HuH-7 (cell line): ENCODE measurements at regions not wholly inside any gene's neighbourhood (a gene's known extent, or its start where the extent isn't known, plus 50 kb on each side); places are given as distances from the start of the nearest gene placed in this dataset.
"Not testable (repeated sequence)": the region's sequence is repeated elsewhere in the genome, so short reads cannot be mapped to it uniquely, and the experiment has no call there.

Experiments
- DNase-seq: peaks from one replicate; pipeline ENCODE4 v3.0.0; 2011; ENCODE audit warnings: low spot score

- no peak for DNase-seq
These were observed 70.9 kb upstream of the NBPF4 start for GRCh38 chr1:108314815-108315214.

DNA sequence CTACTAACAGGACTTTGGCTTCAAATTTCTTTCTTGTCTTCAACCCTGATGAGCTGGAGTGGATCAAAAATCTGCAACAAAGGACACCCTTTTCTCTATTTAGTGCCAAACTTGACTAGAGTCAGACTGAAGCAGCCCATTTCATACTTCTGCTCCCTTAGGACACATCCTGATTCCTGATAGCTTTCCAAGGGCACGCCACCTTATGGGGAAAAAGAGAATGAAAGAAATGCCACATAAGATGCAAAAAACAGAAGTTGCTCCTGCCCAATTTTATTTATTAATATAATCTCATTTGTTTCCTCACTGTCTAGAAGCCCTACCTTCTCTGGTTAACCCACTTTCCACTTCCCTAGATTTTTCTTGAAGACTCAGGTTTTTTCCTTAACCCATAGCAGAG lies 72.7 kb upstream of the NBPF4 start:
- DNase-seq = no peak

GRCh38 chr1:108320849-108321248 lies 77.0 kb upstream of the NBPF4 start:
- no peak for DNase-seq

DNA sequence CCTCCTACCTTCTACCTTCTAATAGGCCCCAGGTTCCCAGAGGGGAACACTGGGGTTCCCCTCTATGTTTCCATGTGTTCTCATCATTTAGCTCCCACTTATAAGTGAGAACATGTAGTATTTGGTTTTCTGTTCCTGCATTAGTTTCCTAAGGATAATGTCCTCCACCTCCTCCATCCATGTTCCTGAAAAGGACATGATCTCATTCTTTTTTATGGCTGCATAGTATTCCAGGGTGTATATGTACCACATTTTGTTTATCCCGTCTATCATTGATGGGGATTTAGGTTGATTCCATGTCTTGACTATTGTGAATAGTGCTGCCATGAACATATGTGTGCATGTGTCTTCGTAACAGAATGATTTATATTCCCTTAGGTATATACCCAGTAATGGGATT lies 81.5 kb upstream of the NBPF4 start:
- DNase-seq = not testable (repeated sequence)

- peak; percentile 15 for DNase-seq
These were observed 83.9 kb upstream of the NBPF4 start for GRCh38 chr1:108327534-108328466.

- no peak for DNase-seq
These were observed 102.1 kb upstream of the NBPF4 start for GRCh38 chr1:108345776-108346531.

- DNase-seq = no peak
These were observed 92.3 kb upstream of the NBPF6 start for GRCh38 chr1:108357802-108358201.

DNA sequence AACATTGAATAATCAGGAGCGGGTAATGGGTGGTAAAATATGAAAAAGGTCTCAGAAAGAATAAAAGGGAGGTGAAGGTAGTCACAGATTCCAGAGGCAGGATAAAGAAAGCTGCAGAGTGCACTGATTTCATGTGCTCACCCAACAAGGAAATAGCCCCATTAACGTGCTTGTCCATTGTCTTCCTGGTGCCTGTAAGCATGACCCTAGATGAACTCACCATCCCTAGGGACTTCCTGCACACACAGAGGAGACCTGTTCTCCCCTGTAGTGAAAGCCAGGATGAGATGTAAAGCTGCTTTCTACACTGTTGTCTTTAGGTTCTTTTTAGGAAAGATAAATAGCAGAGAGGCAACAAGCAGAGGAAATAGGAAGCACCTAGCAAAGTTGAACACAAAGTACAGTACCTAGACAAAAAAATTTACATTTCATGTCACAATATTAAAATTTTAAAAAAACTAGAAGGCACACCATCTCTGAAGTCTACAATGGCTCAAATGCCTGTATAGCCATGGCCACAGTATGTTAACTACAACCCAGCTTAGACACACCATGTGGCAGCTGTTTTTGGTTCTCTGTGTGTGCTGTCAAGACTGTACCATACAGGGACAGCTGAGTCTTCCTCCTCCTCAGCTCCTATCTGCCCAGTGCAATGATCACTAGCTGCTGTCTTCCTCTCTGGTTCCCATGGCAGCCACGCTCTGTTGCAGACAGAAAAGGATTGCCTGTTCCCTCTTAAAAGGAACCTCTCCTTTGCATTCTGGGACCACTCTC lies 69.9 kb upstream of the NBPF6 start:
- not testable (repeated sequence) for DNase-seq
